Mesothelial cell of epicardium (in vitro differentiated cells): ENCODE measurements at regions not wholly inside any gene's neighbourhood (a gene's known extent, or its start where the extent isn't known, plus 50 kb on each side); places are given as distances from the start of the nearest gene placed in this dataset.

Source experiments
- DNase-seq, 2 experiments: peaks; one replicate each; pipeline ENCODE4 v3.0.0; 2021; ENCODE audit warnings: low spot score in 2 of 2; ENCODE audit not compliant: unreplicated experiment in 2 of 2
- H3K27ac Mint-ChIP-seq: 2 replicates; pipeline ENCODE4 v1.8.0; 2021; ENCODE audit warnings: mixed read lengths
- H3K27me3 Mint-ChIP-seq: 2 replicates; pipeline ENCODE4 v1.8.0; 2021; ENCODE audit warnings: low read depth, mixed read lengths
- H3K36me3 Mint-ChIP-seq: 2 replicates; pipeline ENCODE4 v1.8.0; 2021; ENCODE audit warnings: mixed read lengths
- H3K4me1 Mint-ChIP-seq: 2 replicates; pipeline ENCODE4 v1.8.0; 2021; ENCODE audit warnings: mixed read lengths
- H3K4me3 Mint-ChIP-seq: 2 replicates; pipeline ENCODE4 v1.8.0; 2021; ENCODE audit warnings: mild to moderate bottlenecking, moderate library complexity, mixed read lengths
- H3K9me3 Mint-ChIP-seq: 2 replicates; pipeline ENCODE4 v1.8.0; 2021; ENCODE audit warnings: mixed read lengths
- CTCF ChIP-seq: fragments of 200-600 bp; sonication (generic); IDR thresholded peaks from one replicate; pipeline ENCODE4 v1.5.0; 2021; ENCODE audit warnings: antibody characterized with exemption; ENCODE audit not compliant: unreplicated experiment

- H3K27me3 Mint-ChIP-seq, result peaks cover 8% of the 10 kb centered on the region
- H3K4me3 Mint-ChIP-seq, result no peak overlapping the region
- peak overlapping the region; percentile 92 for H3K27ac Mint-ChIP-seq
- DNase-seq, result no peak
- peaks cover 5% of the 10 kb centered on the region for H3K9me3 Mint-ChIP-seq
- peaks cover 23% of the 10 kb centered on the region for H3K4me1 Mint-ChIP-seq
- H3K36me3 Mint-ChIP-seq, result no peaks in the 10 kb centered on the region
- TF ChIP-seq CTCF, result no peak
These were observed 69.3 kb upstream of the STMND1 start for GRCh38 chr6:17032590-17032987.

GRCh38 chr6:17031961-17032360 is 69.9 kb upstream of the STMND1 start:
- Mint-ChIP-seq H3K9me3 (peaks cover 7% of the 10 kb centered on the region), H3K4me3 (no peak overlapping the region), H3K36me3 (no peaks in the 10 kb centered on the region), H3K27ac (peak overlapping the region; percentile 92), H3K27me3 (peaks cover 13% of the 10 kb centered on the region), H3K4me1 (peaks cover 23% of the 10 kb centered on the region)
- TF ChIP-seq CTCF, result no peak
- DNase-seq, result no peak

- H3K4me1 Mint-ChIP-seq, result peaks cover 3% of the 10 kb centered on the region
- H3K27ac Mint-ChIP-seq, result no peak overlapping the region
- H3K27me3 Mint-ChIP-seq, result peaks cover 12% of the 10 kb centered on the region
- peaks cover 3% of the 10 kb centered on the region for H3K36me3 Mint-ChIP-seq
- H3K4me3 Mint-ChIP-seq, result no peak overlapping the region
- peaks cover 17% of the 10 kb centered on the region for H3K9me3 Mint-ChIP-seq
- no peak for DNase-seq
- no peak for TF ChIP-seq CTCF
These were observed 74.4 kb upstream of the STMND1 start for GRCh38 chr6:17027441-17027840.

GRCh38 chr6:17022604-17023003 is 79.2 kb upstream of the STMND1 start:
- TF ChIP-seq CTCF, result no peak
- Mint-ChIP-seq H3K36me3 (peaks cover 3% of the 10 kb centered on the region), H3K4me3 (no peak overlapping the region), H3K4me1 (no peaks in the 10 kb centered on the region), H3K9me3 (peaks cover 13% of the 10 kb centered on the region), H3K27me3 (peaks cover 12% of the 10 kb centered on the region), H3K27ac (no peak overlapping the region)
- no peak for DNase-seq

- Mint-ChIP-seq H3K27ac (no peak overlapping the region), H3K27me3 (peaks cover 7% of the 10 kb centered on the region)
These were observed 80.3 kb upstream of the STMND1 start for GRCh38 chr6:17021539-17021889.

More at GRCh38 chr6:17021539-17021889, 80.3 kb upstream of the STMND1 start:
- Mint-ChIP-seq H3K4me3 (no peak overlapping the region), H3K36me3 (peaks cover 4% of the 10 kb centered on the region), H3K4me1 (no peaks in the 10 kb centered on the region), H3K9me3 (peaks cover 10% of the 10 kb centered on the region)
- DNase-seq, result no peak
- TF ChIP-seq CTCF, result no peak
